ENCODE measurements at regions not wholly inside any gene's neighbourhood (a gene's known extent, or its start where the extent isn't known, plus 50 kb on each side); places are given as distances from the start of the nearest gene placed in this dataset.
"Not testable (repeated sequence)": the region's sequence is repeated elsewhere in the genome, so short reads cannot be mapped to it uniquely, and the experiment has no call there.

DNA sequence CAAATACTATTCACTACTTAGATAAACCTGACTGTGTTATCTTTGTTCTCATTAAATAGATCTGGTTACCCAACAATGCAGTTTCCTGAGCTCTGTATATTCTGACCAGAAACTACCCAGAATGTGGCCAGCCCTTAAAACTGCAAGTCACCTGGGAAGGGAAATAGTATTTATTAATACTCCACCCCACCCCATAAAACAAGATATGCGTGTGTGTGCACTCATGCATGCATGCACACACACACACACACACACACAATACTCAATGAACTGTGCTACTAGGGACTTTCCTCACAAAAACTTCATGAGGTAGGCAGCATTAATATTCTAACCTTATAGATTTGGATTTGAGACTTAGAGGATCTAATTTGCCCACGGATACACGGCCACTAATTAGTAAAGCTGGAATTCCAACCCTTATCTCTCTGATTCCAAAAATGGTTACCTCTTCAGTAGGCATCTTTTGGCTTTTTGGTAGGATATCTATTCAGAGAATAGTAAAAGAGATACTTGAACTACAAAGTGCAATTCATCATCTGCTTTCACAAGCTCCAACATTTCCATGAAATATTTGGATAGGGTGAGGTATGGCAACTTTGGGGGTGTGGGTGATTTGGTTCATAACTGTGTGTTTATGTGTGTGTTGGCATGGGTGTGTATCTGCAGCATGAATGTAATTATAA, 197.0 kb upstream of the CFAP20DC start:
- no peak for DNase-seq

DNA sequence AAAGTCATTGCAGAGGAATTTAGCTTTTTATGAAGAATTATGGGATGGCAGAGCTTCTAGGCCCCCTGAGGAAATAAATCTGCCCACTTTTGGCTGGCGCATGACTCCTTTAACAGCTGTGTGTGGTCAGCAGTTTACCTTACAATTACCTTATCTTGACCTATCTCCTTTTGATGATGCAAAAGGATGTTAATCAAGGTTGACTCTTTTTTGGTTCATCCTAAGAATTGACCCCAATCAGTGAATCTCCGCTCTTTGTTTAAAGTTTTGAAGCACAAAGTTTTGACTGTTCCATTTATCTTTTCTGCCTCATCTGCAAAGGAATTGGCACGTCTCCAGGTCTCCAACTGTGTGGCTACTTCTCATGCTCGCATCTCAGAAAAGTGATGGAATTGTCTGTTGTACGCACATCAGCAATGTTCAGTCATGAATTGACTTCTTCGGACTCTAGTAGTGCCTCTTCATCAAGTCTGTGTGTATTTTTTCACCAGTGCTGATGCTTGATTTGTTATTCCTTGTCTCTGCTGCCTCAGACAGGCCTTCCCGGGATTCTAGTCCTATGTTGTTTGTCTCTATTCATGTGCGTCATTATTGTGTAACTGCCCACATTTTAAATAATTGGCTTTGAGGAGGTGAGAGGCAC, 196.2 kb upstream of the CFAP20DC start:
- DNase-seq: no peak

DNA sequence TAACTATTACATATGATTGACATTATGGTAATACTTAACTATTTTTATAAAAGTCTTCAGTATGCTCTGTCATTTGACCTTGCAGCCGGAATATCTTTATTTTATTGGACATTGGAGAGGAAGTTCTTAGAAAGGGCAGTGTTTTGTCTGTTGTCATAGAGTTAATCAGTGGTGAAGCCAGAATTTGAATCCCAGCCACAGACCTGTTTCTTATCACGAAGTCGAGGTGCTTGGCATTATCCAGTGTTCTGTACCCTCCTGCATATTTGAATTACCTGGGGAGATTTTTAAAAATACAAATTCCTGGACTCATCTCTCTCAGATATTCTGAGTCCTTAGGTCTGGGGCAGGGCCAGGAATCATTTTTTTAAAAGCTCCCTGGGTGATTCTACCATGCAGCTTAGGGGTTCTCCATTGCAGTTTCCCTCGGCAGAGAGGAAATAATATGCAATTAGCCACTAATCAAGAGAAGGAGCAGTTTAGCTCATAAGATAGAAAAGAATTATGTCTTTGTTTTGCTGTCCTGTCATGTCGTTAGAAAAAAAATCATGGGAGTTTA, 195.6 kb upstream of the CFAP20DC start:
- no peak for DNase-seq

DNA sequence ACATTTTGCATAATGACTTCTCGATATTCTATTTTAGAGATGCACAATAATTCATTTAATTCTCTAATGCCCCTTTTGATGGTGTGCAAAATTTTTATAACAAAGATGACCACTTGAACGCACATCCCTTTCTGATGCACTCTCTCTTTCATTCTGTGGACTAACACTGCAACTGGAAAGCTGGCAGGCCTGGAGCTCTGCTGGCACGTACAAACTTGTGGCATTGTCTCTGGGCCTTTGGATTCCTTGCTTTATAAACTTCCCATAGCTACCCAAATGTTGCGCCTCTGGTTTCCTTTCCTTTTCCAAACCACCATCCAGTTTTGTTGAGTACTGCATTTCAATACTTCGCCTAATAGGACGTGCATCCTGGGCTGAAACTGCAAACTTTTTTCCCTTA, 194.5 kb upstream of the CFAP20DC start:
- no peak for DNase-seq

DNA sequence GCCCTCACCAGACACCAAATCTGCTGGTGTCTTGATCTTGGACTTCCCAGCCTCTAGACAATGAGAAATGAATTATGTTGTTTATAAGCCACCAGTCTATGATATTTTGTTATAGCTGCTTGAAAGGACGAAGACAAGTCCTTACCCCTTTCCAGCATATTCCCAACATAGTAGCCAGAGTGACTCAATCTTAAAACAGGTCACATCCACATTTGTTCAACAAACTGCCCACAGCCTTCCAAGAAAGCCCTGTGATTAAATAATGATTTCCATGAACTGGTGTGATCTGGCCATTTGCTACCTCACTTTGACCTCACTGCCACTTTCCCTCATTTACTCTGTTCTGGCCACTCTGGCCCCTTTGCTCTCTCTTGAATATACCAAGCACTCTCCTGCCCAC, 193.7 kb upstream of the CFAP20DC start:
- no peak for DNase-seq

DNA sequence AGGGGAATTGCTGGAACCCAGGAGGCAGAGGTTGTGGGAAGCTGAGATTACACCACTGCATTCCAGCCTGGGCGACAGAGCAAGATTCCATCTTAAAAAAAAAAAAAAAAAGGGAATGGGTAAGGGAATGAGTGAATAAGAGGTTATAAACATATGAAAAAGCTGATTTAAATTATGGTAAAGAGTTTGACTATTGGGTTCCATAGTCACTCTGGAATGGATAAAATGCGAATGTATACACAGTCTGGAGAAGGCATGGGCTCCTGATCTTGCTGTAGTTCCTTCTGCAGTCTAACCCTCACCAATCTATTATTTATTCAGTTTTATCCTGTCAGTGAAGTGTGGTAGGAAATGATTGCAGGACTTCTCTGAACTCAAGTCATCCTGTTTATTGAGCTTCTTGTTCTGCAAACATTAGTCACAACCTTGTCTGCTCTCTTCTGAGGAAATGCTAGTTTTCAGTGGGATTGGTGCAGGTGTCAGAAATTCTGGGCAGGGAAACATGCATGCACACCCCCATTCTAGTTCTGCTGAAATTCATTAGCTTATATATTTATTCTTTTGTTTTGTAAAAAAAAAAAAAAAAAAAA, 190.9 kb upstream of the CFAP20DC start:
- DNase-seq: no peak

- no peak for DNase-seq
Measured at GRCh38 chr3:59237121-59237520, 187.3 kb upstream of the CFAP20DC start.

GRCh38 chr3:59235634-59236012, 185.8 kb upstream of the CFAP20DC start:
- DNase-seq: peak; percentile 37

DNA sequence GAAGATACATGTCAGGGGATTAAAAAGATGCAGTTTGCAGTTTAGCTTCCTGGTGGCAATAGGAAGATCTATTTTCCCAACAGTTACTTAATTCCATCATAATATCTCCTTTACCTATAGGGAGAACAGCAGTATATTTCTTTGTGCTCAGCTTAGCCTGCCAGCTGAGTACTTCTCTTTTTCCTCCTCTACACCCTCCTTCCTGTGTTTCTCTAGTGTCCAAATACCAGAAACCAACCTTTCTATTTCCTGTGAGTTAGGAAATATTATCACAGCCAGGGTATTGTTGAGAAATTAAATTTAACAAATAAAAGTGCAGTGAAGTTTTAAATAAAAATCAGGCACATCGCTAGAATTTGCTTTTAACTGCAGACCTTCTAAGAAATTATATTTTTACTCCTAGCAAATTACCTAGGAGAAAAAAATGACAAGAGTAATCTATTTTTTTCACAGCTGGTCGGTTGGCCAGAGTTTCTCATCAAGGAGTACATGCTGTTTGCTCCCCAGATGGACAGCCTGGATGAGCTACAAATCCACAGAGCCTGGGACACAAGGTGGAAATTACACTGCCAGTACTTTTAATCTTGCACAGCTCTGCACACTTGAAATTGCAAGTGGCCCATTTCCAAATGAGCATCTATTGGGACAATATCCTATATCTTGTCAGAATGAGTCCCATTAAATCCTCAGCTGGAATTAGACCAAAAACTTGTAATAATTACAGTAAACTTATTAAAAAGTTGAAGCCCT, 185.2 kb upstream of the CFAP20DC start:
- DNase-seq: no peak

GRCh38 chr3:59230379-59230778, 180.6 kb upstream of the CFAP20DC start:
- DNase-seq: not testable (repeated sequence)

- DNase-seq: no peak
Measured at GRCh38 chr3:59213860-59214259, 164.0 kb upstream of the CFAP20DC start.

DNA sequence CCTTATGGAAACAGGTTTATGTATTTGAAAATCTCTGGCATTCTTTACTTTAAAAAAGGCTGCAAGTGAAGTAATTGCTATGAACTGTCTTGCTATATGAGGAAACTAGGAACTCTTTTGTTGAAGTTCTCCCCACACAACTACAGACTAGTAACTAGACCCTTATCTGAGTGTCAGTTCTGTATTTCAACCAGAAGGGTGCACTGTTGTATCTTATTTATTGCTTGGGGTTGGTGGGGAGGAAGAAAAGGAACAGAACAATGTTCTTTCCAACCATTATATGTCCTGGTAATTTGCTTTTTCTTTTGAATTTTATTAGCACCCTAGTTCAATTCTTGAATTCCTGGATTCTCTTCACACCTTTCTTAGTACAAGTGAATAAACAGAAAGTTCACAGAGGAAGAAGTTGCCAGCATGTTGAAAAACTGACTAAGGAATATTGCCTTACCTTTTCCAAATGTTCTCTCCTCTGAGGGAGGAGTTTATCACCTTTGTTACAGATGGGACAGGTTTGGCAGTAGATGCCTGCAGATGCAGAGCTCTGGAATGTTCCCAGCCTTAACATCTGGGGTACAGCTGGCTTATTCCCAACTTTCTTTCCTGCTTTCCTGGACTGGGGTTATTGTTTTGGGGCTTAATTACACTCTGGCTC, 162.4 kb upstream of the CFAP20DC start:
- no peak for DNase-seq

GRCh38 chr3:59210260-59210659, 160.4 kb upstream of the CFAP20DC start:
- no peak for DNase-seq

DNA sequence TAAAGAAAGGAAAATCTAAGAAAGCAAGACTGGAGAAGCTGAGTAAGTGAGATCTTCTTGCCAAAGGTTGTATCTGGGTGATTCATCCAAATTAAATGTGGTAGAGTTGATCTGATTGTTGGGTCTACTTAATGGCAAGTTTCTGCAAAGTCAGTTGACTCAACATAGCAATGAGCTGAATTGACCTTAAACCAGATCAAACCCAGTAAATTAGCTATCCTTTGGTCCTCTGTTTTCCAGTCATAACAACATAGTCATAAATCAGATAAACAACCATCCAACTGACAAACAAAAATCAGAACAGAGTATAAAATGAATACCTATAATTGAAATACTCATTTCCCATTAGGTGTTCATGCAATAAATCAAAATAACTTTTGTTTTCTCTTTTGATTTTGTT, 142.6 kb upstream of the CFAP20DC start:
- DNase-seq: no peak

- DNase-seq: no peak
Measured at GRCh38 chr3:59191651-59192050, 141.8 kb upstream of the CFAP20DC start.

DNA sequence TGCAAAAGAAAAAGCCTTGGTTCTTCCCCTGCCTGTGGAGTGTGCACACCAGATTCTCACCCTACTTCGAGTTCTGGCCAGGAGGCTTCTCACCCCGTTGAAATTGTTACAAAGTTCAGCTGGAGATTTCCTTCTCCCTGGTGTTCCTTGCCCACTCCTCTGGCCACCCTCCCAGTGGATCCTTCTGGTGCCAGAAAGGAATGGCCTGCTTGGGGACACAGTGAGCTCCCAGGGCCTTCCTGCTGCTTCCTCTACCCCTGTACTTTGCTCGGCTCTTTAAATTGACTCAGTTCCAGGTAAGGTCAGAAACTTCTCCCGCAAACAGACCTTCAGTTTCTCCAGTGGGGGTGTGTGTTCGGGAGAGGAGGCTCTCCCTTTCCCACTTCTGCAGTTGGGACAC, 140.1 kb upstream of the CFAP20DC start:
- no peak for DNase-seq

DNA sequence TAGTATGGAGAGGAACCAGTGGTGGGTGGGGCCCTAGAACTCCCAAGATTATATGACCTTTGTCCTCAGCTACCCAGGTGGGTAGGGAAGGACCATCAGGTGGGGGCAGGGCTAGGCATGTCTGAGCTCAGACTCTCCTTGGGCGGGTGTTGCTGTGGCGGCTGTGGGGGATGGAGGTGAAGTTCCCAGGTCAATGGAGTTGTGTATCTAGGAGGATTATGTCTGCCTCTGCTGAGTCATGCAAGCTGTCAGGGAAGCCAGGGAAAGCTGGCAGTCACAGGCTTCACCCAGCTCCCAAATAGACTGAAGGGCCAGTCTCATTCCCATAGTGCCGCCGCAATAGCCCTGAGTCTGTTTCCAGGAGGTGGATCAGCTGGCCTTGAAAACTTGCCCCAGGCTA, 139.7 kb upstream of the CFAP20DC start:
- no peak for DNase-seq

GRCh38 chr3:59186725-59187124, 136.9 kb upstream of the CFAP20DC start:
- no peak for DNase-seq

- DNase-seq: no peak
Measured at GRCh38 chr3:59185591-59186369, 136.0 kb upstream of the CFAP20DC start.

GRCh38 chr3:59180006-59180405, 130.2 kb upstream of the CFAP20DC start:
- DNase-seq: no peak

DNA sequence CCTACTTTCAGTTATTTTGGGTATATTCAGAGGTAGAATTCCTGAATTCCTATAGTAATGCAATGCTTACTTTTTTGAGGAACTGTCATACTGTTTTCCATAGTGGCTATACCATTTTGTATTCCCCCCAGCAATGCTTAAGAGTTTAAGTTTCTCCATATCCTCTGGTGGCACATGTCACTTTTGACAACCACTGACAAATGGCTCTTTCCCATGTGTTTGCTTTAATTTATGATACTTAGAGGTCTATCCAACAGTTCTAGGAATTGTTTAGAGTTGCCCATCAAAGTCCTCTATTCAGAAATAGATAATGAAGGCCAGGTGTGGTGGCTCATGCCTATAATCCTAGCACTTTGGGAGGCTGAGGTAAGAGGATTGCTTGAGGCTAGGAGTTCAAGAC, 128.9 kb upstream of the CFAP20DC start:
- no peak for DNase-seq

- DNase-seq: no peak
Measured at GRCh38 chr3:59171491-59171890, 121.7 kb upstream of the CFAP20DC start.
